Spinal cord (tissue), 9 donors: ENCODE measurements at regions not wholly inside any gene's neighbourhood (a gene's known extent, or its start where the extent isn't known, plus 50 kb on each side); places are given as distances from the start of the nearest gene placed in this dataset.
"Not testable (repeated sequence)": the region's sequence is repeated elsewhere in the genome, so short reads cannot be mapped to it uniquely, and the experiment has no call there.

Source experiments
- DNase-seq, 6 donors: peaks; one replicate each; pipeline versions ENCODE4 v3.0.0 to v3.0.0-alpha.2; 2013 to 2015; ENCODE audit warnings: low spot score in 6 of 6, low read depth in 4 of 6
- H3K27ac ChIP-seq: one replicate; pipeline ENCODE4 v1.5.1; 2013; ENCODE audit warnings: low read depth, low read length, control low read depth
- H3K27me3 ChIP-seq: one replicate; pipeline ENCODE4 v1.6.1; 2013; ENCODE audit warnings: low read length; ENCODE audit not compliant: control insufficient read depth, insufficient read depth
- H3K36me3 ChIP-seq: one replicate; pipeline ENCODE4 v1.6.1; 2013; ENCODE audit warnings: low read length; ENCODE audit not compliant: control insufficient read depth, insufficient read depth
- H3K4me1 ChIP-seq: one replicate; pipeline ENCODE4 v1.6.1; 2013; ENCODE audit warnings: low read length; ENCODE audit not compliant: control insufficient read depth, insufficient read depth
- H3K4me3 ChIP-seq: one replicate; pipeline ENCODE4 v1.5.1; 2013; ENCODE audit warnings: low read depth, low read length, control low read depth
- H3K9me3 ChIP-seq: one replicate; pipeline ENCODE4 v1.6.1; 2013; ENCODE audit warnings: low read length; ENCODE audit not compliant: control insufficient read depth, insufficient read depth
- WGBS: methylation state at CpG from one replicate; pipeline ENCODE4 v1.1.5; 2013; ENCODE audit warnings: missing lambda C conversion rate; ENCODE audit not compliant: insufficient coverage; 5-methylcytosine and 5-hydroxymethylcytosine counted together
- donor health status: healthy.

DNA sequence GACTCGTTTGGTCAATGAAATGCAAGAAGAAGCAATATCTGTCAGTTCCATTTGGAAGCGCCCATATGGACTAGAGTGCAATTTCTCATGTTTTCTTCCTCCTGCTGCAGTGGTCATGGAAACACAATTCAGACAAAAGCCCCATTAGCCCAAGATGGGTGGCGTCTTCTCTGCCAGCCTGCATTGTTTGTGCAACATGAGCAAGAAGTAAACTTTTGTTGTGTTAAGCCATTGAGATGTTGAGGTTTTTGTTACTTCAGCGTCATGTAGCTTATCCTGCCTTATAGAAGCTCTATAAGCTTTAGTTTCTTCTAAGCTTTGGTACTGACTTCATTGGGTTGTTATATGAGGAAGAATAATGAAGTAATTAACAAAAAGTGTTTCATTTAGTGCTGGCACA lies 137.4 kb downstream of the NPIPB5 start:
- DNase-seq: no peak
- Histone ChIP-seq H3K4me1 (no peaks in the 10 kb centered on the region), H3K27ac (no peak overlapping the region), H3K36me3 (no peaks in the 10 kb centered on the region), H3K9me3 (no peaks in the 10 kb centered on the region), H3K27me3 (no peaks in the 10 kb centered on the region), H3K4me3 (no peak overlapping the region)
- 42% methylated on average over 4 of the region's 4 CpGs for WGBS

DNA sequence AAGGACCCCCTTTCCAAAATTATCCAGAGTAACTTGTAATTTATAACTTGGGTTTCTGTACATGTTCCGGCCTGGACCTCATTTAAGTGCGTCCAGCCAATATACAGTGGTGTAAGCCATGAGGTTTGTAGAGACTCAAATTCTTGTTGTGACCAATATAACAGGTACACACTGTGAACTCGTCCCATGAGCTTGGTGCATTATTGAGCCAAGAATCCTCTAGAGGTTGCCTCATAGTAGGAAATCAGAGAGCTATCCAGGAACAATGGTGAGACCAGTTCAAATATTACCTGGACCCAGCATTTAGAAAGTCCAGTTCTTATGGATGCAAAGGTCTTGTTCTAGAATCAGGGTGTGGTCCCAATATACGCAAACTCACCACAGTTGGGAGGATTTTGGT lies 138.2 kb downstream of the NPIPB5 start:
- no peak overlapping the region for H3K4me3 ChIP-seq
- H3K27me3 ChIP-seq: no peaks in the 10 kb centered on the region
- no peak overlapping the region for H3K27ac ChIP-seq
- WGBS: 85% methylated on average over 3 of the region's 4 CpGs
- no peaks in the 10 kb centered on the region for H3K36me3 ChIP-seq
- no peaks in the 10 kb centered on the region for H3K4me1 ChIP-seq
- H3K9me3 ChIP-seq: no peaks in the 10 kb centered on the region
- DNase-seq: no peak

DNA sequence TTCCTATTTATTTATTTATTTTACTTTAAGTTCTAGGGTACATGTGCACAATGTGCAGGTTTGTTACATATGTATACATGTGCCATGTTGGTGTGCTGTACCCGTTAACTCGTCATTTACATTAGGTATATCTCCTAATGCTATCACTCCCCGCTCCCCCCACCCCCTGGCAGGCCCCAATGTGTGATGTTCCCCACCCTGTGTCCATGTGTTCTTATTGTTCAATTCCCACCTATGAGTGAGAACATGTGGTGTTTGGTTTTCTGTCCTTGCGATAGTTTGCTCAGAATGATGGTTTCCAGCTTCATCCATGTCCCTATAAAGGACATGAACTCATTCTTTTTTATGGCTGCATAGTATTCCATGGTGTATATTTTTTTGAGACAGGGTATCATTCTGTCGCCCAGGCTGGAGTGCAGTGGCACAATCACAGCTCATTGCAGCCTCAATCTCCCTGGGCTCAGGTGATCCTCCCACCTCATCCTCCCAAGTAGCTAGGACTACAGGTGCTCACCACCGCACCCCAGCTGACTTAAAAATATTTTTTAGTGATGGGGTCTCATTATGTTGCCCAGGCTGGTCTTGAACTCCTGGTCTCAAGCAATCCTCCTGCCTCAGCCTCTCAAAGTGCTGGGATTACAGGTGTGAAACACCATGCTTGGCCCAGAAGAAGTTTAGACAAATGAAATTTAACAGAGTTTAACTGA lies 140.6 kb downstream of the NPIPB5 start:
- not testable (repeated sequence) for H3K4me3 ChIP-seq, H3K4me1 ChIP-seq, H3K27ac ChIP-seq, H3K9me3 ChIP-seq, DNase-seq, H3K27me3 ChIP-seq, H3K36me3 ChIP-seq
- no CpG with 5 or more reads among the region's 6 CpGs for WGBS

DNA sequence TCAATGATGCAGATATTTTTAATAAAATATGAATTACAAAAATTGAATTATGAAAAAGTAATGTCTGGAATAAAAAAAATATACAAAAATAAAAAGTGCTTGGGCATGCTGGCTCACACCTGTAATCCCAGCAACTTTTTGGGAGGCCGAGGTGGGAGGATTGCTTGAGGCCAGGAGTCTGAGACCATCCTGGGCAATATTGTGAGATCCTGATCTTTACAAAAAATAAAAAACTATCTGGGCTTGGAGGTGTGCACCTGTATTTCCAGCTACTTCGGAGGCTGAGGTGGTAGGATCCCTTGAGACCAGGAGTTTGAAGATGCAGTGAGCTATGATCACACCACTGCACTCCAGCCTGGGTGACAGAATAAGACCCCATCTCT lies 141.8 kb downstream of the NPIPB5 start:
- H3K36me3 ChIP-seq: no peaks in the 10 kb centered on the region
- no peak for DNase-seq
- H3K4me1 ChIP-seq: no peaks in the 10 kb centered on the region
- no peak overlapping the region for H3K4me3 ChIP-seq
- no peaks in the 10 kb centered on the region for H3K27me3 ChIP-seq
- H3K27ac ChIP-seq: no peak overlapping the region
- WGBS: no CpG with 5 or more reads among the region's 2 CpGs
- H3K9me3 ChIP-seq: no peaks in the 10 kb centered on the region

DNA sequence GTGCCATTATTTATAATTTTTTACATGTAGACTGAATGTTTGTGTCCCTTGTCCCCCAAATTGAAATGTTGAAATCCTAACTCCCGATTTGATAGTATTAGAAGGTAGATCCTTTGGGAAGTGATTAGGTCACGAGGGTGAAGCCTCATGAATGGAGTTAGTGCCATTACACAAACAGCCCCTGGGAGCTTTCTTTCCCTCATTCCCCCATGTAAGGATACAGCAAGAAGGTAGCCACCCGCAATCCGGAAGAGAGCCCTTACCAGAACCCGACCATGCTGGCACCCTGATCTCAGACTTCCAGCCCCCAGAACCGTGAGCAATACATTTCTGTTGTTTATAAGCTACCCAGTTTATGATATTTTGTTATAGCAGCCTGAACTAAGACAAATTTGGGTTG lies 143.2 kb downstream of the NPIPB5 start:
- H3K27me3 ChIP-seq: no peaks in the 10 kb centered on the region
- DNase-seq: no peak
- H3K36me3 ChIP-seq: no peaks in the 10 kb centered on the region
- no peaks in the 10 kb centered on the region for H3K9me3 ChIP-seq
- H3K4me1 ChIP-seq: no peaks in the 10 kb centered on the region
- no peak overlapping the region for H3K4me3 ChIP-seq
- H3K27ac ChIP-seq: no peak overlapping the region
- 100% methylated on average over 4 of the region's 6 CpGs for WGBS

DNA sequence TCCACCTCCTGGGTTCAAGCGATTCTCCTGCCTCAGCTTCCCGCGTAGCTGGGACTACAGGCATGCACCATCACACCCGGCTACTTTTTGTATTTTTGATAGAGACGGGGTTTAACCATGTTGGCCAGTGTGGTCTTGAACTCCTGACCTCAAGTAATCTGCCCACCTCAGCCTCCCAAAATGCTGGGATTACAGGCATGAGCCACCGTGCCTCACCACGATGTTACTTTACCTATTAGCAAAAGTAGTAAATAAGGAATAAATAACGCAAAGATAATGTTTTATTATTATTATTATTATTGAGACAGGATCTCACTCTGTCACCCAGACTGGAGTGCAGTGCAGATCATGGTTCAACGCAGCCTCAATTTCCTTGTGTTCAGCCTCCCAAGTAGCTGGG lies 145.9 kb downstream of the NPIPB5 start:
- not testable (repeated sequence) for H3K27me3 ChIP-seq, H3K4me3 ChIP-seq, DNase-seq, H3K4me1 ChIP-seq, H3K36me3 ChIP-seq, H3K27ac ChIP-seq, H3K9me3 ChIP-seq
- WGBS: no CpG with 5 or more reads among the region's 9 CpGs

DNA sequence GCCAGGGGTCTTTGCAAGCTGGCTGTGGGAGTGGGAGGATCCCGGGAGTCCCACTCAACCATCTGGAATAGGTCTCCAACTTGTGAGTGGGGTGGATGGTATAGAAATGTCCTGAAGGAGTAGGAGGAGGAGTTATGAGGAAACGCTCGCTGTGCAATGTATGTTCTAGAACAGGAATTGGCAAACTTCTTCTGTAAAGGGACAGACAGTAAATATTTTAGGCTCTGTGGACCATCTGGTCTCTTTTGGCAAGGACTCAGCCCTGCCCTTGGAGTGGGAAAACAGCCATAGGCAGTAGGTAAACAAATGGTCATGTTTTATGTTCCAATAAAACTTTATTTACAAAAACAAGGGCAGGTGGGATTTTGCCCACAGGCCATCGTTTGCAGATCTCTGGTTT lies 149.2 kb downstream of the NPIPB5 start:
- Histone ChIP-seq H3K9me3 (no peaks in the 10 kb centered on the region), H3K36me3 (no peaks in the 10 kb centered on the region), H3K4me3 (no peak overlapping the region), H3K27ac (no peak overlapping the region), H3K4me1 (no peaks in the 10 kb centered on the region), H3K27me3 (no peaks in the 10 kb centered on the region)
- 94% methylated on average over 3 of the region's 4 CpGs for WGBS
- DNase-seq: no peak

DNA sequence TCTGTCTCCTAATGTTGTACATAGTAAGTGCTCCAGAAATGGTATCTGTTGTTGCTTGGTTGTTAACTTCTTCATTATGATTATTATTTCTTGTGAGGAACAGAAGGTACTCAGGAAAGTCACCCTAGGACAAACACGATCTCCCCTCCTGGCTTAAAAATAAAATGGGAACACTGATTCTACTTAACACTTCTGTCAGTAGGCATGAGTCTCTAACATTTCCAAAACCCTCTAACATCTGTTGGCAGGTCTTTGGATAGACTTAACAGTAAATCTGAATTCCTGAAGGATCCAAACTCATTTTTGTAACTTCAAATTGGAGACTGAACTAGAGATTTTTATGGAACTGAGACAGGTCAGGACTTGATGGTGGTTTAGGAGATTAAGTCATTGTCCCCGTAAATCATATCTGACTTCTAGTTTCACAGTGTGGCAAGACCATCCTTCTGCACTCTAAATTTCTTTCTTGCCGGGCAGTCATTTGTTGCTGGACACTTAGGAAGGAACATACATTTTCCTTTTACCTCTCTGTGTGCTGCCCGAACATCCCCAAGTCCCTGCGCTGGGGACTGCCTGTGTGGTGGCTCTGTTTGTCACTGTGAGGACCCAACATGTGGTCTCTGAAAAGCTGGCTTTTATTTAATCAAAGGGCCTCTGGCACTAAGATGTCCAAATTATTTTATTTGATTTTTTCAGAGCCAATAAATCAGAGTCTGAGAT lies 149.9 kb downstream of the NPIPB5 start:
- no peaks in the 10 kb centered on the region for H3K36me3 ChIP-seq
- no peak overlapping the region for H3K4me3 ChIP-seq
- H3K27ac ChIP-seq: no peak overlapping the region
- 86% methylated on average over 3 of the region's 5 CpGs for WGBS
- no peaks in the 10 kb centered on the region for H3K9me3 ChIP-seq
- DNase-seq: no peak
- no peaks in the 10 kb centered on the region for H3K4me1 ChIP-seq
- no peaks in the 10 kb centered on the region for H3K27me3 ChIP-seq

DNA sequence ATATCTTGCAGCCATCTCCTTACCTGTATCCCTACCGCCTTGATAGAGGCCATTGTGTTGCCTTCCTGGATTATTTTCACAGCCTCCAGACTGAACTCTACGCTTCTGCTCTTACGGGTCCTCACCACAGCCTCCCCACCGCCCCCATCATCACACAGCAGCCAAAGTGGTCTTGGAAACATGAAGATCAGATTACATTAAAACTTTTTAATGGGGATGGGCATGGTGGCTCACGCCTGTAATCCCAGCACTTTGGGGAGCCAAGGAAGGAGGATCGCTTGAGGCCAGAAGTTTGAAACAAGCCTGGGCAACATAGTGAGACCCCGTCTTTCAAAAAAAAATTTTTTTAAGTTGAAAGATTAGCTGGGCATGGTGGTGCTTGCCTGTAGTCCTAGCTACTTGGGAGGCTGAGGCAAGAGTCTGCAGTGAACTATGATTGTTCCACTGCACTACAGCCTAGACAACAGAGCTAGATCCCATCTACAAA lies 150.5 kb downstream of the NPIPB5 start:
- no peak overlapping the region for H3K27ac ChIP-seq
- H3K36me3 ChIP-seq: no peaks in the 10 kb centered on the region
- H3K4me3 ChIP-seq: no peak overlapping the region
- H3K4me1 ChIP-seq: no peaks in the 10 kb centered on the region
- no peaks in the 10 kb centered on the region for H3K27me3 ChIP-seq
- no peaks in the 10 kb centered on the region for H3K9me3 ChIP-seq
- no peak for DNase-seq
- WGBS: 77% methylated on average over 3 of the region's 7 CpGs

DNA sequence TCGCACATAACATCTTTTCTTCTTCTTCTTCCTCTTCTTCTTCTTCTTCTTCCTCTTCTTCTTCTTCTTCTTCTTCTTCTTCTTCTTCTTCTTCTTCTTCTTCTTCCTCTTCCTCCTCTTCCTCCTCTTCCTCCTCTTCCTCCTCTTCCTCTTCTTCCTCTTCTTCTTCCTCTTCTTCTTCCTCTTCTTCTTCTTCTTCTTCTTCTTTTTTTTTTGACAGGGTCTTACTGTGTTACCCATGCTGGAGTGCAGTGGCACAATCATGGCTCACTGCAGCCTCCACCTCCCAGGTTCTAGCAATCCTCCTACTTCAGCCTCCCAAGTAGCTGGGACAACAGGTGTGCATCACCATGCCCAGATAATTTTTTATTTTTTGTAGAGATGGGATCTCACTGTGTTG lies 151.0 kb upstream of the HS3ST2 start:
- H3K36me3 ChIP-seq, H3K4me3 ChIP-seq, H3K9me3 ChIP-seq, H3K4me1 ChIP-seq, H3K27ac ChIP-seq, H3K27me3 ChIP-seq, DNase-seq: not testable (repeated sequence)
- WGBS: 59% methylated on average over 1 of the region's 1 CpG
